ENCODE measurements at regions not wholly inside any gene's neighbourhood (a gene's known extent, or its start where the extent isn't known, plus 50 kb on each side); places are given as distances from the start of the nearest gene placed in this dataset.

GRCh38 chr12:58745348-58746125 is 174.8 kb downstream of the LRIG3 start:
- TF ChIP-seq CTCF (IDR thresholded peaks at IDR 0.05; ENCODE audit: insufficient read depth, low read length, poor library complexity, severe bottlenecking) = no peak
- TF ChIP-seq EZH2phosphoT487 (conservative IDR thresholded peaks at IDR 0.05; ENCODE audit: low read length) = no peak
